Karpas-422 (cell line): ENCODE measurements at regions not wholly inside any gene's neighbourhood (a gene's known extent, or its start where the extent isn't known, plus 50 kb on each side); places are given as distances from the start of the nearest gene placed in this dataset.

ENCODE experiments used
- DNase-seq: peaks from one replicate; pipeline ENCODE4 v3.0.0-alpha.2; 2015
- H2AFZ ChIP-seq: fragments of 200-600 bp; sonication (generic); 2 replicates; pipeline ENCODE4 v1.6.1; 2014; ENCODE audit warnings: antibody characterized with exemption, low read length, mixed read lengths
- H3K27ac ChIP-seq: fragments of 200-600 bp; sonication (generic); 2 replicates; pipeline ENCODE4 v1.5.1; 2014; ENCODE audit warnings: mild to moderate bottlenecking, low read length, moderate library complexity
- H3K27me3 ChIP-seq: fragments of 200-600 bp; sonication (generic); 2 replicates; pipeline ENCODE4 v1.6.1; 2014; ENCODE audit warnings: low read length, mixed read lengths
- H3K36me3 ChIP-seq: fragments of 200-600 bp; sonication (generic); 2 replicates; pipeline ENCODE4 v1.6.1; 2014; ENCODE audit warnings: low read length, mixed read lengths; ENCODE audit not compliant: insufficient read depth
- H3K4me1 ChIP-seq: fragments of 200-600 bp; sonication (generic); 2 replicates; pipeline ENCODE4 v1.6.1; 2014; ENCODE audit warnings: mild to moderate bottlenecking, low read length, mixed read lengths
- H3K4me2 ChIP-seq: fragments of 200-600 bp; sonication (generic); 2 replicates; pipeline ENCODE4 v1.6.1; 2014; ENCODE audit warnings: low read length, low read depth, mild to moderate bottlenecking; ENCODE audit not compliant: poor library complexity, severe bottlenecking
- H3K4me3 ChIP-seq: fragments of 200-600 bp; sonication (generic); 2 replicates; pipeline ENCODE4 v1.5.1; 2014; ENCODE audit warnings: mild to moderate bottlenecking, antibody characterized with exemption, low read length, mixed read lengths
- H3K79me2 ChIP-seq: fragments of 200-600 bp; sonication (generic); 2 replicates; pipeline ENCODE4 v1.6.1; 2014; ENCODE audit warnings: mild to moderate bottlenecking, low read length, mixed read lengths
- H3K9ac ChIP-seq: fragments of 200-600 bp; sonication (generic); 2 replicates; pipeline ENCODE4 v1.6.0; 2014; ENCODE audit warnings: low read length
- H3K9me2 ChIP-seq: fragments of 200-600 bp; sonication (generic), shearing (Covaris generic); replicated peaks from 2 replicates; pipeline ENCODE4 v1.6.0; 2014; ENCODE audit warnings: mild to moderate bottlenecking, low read length, moderate library complexity; ENCODE audit not compliant: insufficient read depth
- H3K9me3 ChIP-seq: fragments of 300-700, 200-600 bp; sonication (generic); 2 replicates; pipeline ENCODE4 v1.6.1; 2014; ENCODE audit warnings: low read length, mixed read lengths
- H4K20me1 ChIP-seq: fragments of 200-600 bp; sonication (generic); 2 replicates; pipeline ENCODE4 v1.6.1; 2014; ENCODE audit warnings: mild to moderate bottlenecking, antibody characterized with exemption, low read length, low read depth; ENCODE audit not compliant: insufficient read depth

GRCh38 chr22:22109693-22110466 is 127.3 kb upstream of the TOP3B start:
- peak; percentile 59 for DNase-seq
- peak overlapping the region; percentile 70 for H3K4me2 ChIP-seq
- H4K20me1 ChIP-seq, result no peaks in the 10 kb centered on the region
- peak overlapping the region; percentile 67 for H3K9ac ChIP-seq
- no peaks in the 10 kb centered on the region for H3K9me3 ChIP-seq
- peaks cover 45% of the 10 kb centered on the region for H3K4me1 ChIP-seq
- H3K79me2 ChIP-seq, result no peaks in the 10 kb centered on the region
- H3K27ac ChIP-seq, result peak overlapping the region; percentile 89
- no peaks in the 10 kb centered on the region for H3K9me2 ChIP-seq
- H3K27me3 ChIP-seq, result no peaks in the 10 kb centered on the region
- peak overlapping the region; percentile 47 for H2AFZ ChIP-seq
- peak overlapping the region; percentile 51 for H3K4me3 ChIP-seq
- H3K36me3 ChIP-seq, result no peaks in the 10 kb centered on the region

- Histone ChIP-seq H2AFZ (no peak overlapping the region), H3K36me3 (no peaks in the 10 kb centered on the region), H3K4me1 (peaks cover 25% of the 10 kb centered on the region), H3K9me3 (no peaks in the 10 kb centered on the region), H3K9me2 (no peaks in the 10 kb centered on the region), H4K20me1 (no peaks in the 10 kb centered on the region), H3K9ac (no peak overlapping the region), H3K4me3 (no peak overlapping the region), H3K27me3 (no peaks in the 10 kb centered on the region), H3K4me2 (no peak overlapping the region), H3K27ac (no peak overlapping the region), H3K79me2 (no peaks in the 10 kb centered on the region)
- DNase-seq, result no peak
Observed at GRCh38 chr22:22106855-22107254, 124.3 kb upstream of the TOP3B start.

GRCh38 chr22:22105364-22105763 is 122.8 kb upstream of the TOP3B start:
- H3K27me3 ChIP-seq, result no peaks in the 10 kb centered on the region
- no peak overlapping the region for H3K9ac ChIP-seq
- H3K36me3 ChIP-seq, result no peaks in the 10 kb centered on the region
- H3K9me2 ChIP-seq, result no peaks in the 10 kb centered on the region
- no peak for DNase-seq
- no peaks in the 10 kb centered on the region for H3K79me2 ChIP-seq
- H2AFZ ChIP-seq, result no peak overlapping the region
- H3K27ac ChIP-seq, result no peak overlapping the region
- H4K20me1 ChIP-seq, result no peaks in the 10 kb centered on the region
- H3K4me3 ChIP-seq, result no peak overlapping the region
- H3K4me1 ChIP-seq, result peaks cover 15% of the 10 kb centered on the region
- H3K4me2 ChIP-seq, result no peak overlapping the region
- no peaks in the 10 kb centered on the region for H3K9me3 ChIP-seq

- Histone ChIP-seq H3K9me2 (no peaks in the 10 kb centered on the region), H3K27ac (no peak overlapping the region), H2AFZ (no peak overlapping the region), H3K79me2 (no peaks in the 10 kb centered on the region), H3K9ac (no peak overlapping the region), H3K27me3 (no peaks in the 10 kb centered on the region), H3K36me3 (no peaks in the 10 kb centered on the region; the same call in 1 of the 2 replicates), H3K4me2 (no peak overlapping the region), H3K9me3 (no peaks in the 10 kb centered on the region), H3K4me1 (peaks cover 26% of the 10 kb centered on the region), H4K20me1 (no peaks in the 10 kb centered on the region), H3K4me3 (no peak overlapping the region)
- peak; percentile 76 for DNase-seq
Observed at GRCh38 chr22:22103078-22103875, 120.7 kb upstream of the TOP3B start.

GRCh38 chr22:22099833-22100812 is 117.5 kb upstream of the TOP3B start:
- DNase-seq, result peak; percentile 85
- no peaks in the 10 kb centered on the region for H3K27me3 ChIP-seq
- H3K4me2 ChIP-seq, result peak overlapping the region; percentile 62
- no peaks in the 10 kb centered on the region for H3K9me3 ChIP-seq
- H4K20me1 ChIP-seq, result no peaks in the 10 kb centered on the region
- no peaks in the 10 kb centered on the region for H3K79me2 ChIP-seq
- peak overlapping the region; percentile 91 for H2AFZ ChIP-seq
- no peaks in the 10 kb centered on the region; the same call in 1 of the 2 replicates for H3K36me3 ChIP-seq
- H3K4me3 ChIP-seq, result peak overlapping the region; percentile 62
- H3K9ac ChIP-seq, result peak overlapping the region; percentile 61
- H3K27ac ChIP-seq, result peak overlapping the region; percentile 89
- H3K4me1 ChIP-seq, result peaks cover 31% of the 10 kb centered on the region
- H3K9me2 ChIP-seq, result no peaks in the 10 kb centered on the region

- H4K20me1 ChIP-seq, result no peaks in the 10 kb centered on the region
- H2AFZ ChIP-seq, result peak overlapping the region; percentile 55
- H3K9ac ChIP-seq, result peak overlapping the region; percentile 61
- H3K9me3 ChIP-seq, result no peaks in the 10 kb centered on the region
- H3K27me3 ChIP-seq, result no peaks in the 10 kb centered on the region
- H3K4me1 ChIP-seq, result peaks cover 31% of the 10 kb centered on the region
- peak overlapping the region; percentile 62 for H3K4me2 ChIP-seq
- H3K9me2 ChIP-seq, result no peaks in the 10 kb centered on the region
- H3K36me3 ChIP-seq, result no peaks in the 10 kb centered on the region; the same call in 1 of the 2 replicates
- H3K27ac ChIP-seq, result peak overlapping the region; percentile 89
- DNase-seq, result peak; percentile 83
- no peaks in the 10 kb centered on the region for H3K79me2 ChIP-seq
- peak overlapping the region; percentile 62 for H3K4me3 ChIP-seq
Observed at GRCh38 chr22:22099194-22099486, 116.6 kb upstream of the TOP3B start.

GRCh38 chr22:22098457-22099193 is 116.0 kb upstream of the TOP3B start:
- peak overlapping the region; percentile 62 for H3K4me2 ChIP-seq
- no peaks in the 10 kb centered on the region for H3K79me2 ChIP-seq
- no peaks in the 10 kb centered on the region for H3K9me2 ChIP-seq
- H2AFZ ChIP-seq, result peak overlapping the region; percentile 55; the same call in 1 of the 2 replicates
- no peaks in the 10 kb centered on the region for H4K20me1 ChIP-seq
- peak overlapping the region; percentile 61 for H3K9ac ChIP-seq
- H3K9me3 ChIP-seq, result no peaks in the 10 kb centered on the region
- H3K27ac ChIP-seq, result peak overlapping the region; percentile 89
- H3K4me1 ChIP-seq, result peaks cover 32% of the 10 kb centered on the region
- H3K36me3 ChIP-seq, result no peaks in the 10 kb centered on the region; the same call in 1 of the 2 replicates
- peak; percentile 76 for DNase-seq
- H3K27me3 ChIP-seq, result no peaks in the 10 kb centered on the region
- H3K4me3 ChIP-seq, result peak overlapping the region; percentile 62
